Activated CD8-positive, alpha-beta memory T cell treated with anti-CD3 and anti-CD28 coated beads, Interleukin-2, amount 50 U/mL, for 24 hours (primary cell): ENCODE measurements at regions not wholly inside any gene's neighbourhood (a gene's known extent, or its start where the extent isn't known, plus 50 kb on each side); places are given as distances from the start of the nearest gene placed in this dataset.
"Not testable (repeated sequence)": the region's sequence is repeated elsewhere in the genome, so short reads cannot be mapped to it uniquely, and the experiment has no call there.

Experiments used
- DNase-seq: peaks from one replicate; pipeline ENCODE4 v3.0.0-alpha.2; 2020; ENCODE audit errors: extremely low read depth

DNA sequence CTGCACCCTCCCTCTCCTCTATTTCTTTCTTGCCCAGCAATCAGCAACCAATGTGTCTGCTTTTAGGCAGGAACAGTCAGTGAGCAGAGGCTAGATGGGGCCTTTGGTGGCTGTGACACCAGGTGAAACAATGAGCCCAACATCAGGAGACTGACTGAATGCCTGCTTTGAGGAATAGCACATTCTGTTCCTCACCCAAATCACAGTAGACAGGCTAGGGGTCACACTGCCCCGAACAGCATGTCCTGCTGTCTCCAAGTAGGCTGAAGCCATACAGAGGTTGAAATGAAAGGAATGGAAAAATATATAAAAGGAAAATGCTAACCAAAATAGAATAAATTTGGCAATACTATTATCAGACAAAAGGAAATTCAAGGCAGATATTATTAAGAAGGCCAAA is 122.5 kb upstream of the GDNF start:
- no peak for DNase-seq

DNA sequence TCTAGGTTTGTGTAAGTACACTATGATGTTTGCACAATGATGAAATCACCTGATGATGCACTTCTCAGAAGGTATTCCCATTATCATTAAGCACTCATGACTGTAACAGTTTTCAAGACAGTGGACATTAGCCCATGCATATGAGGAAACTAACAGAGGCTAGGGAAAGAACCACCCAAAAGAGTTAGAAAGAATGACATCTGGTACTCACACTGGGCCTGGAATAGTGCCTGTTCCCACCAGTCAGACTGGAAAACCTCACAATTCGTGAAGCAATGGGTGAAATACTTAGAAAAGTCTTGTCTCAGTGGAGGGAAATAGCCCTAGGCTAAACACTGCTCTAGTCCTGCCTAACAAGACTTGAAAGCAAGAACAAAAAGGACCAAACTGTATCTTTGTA is 117.4 kb upstream of the GDNF start:
- no peak for DNase-seq

DNA sequence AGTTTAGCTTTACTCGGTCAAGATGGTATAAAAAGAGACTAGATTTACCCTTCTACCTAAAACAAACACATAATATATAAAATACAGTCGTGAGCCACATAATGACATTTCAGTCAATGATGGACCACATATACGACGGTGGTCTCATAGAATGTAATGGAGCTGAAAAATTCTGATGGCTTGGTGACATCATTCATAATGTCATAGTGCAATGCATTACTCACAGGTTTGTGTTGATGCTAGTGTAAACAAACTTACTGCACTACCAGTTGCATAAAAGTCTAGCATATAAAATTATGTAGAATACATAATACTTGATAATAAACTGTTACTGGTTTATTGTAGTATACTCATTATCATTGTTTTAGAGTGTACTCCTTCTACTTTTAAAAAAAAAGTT is 115.9 kb upstream of the GDNF start:
- no peak for DNase-seq

DNA sequence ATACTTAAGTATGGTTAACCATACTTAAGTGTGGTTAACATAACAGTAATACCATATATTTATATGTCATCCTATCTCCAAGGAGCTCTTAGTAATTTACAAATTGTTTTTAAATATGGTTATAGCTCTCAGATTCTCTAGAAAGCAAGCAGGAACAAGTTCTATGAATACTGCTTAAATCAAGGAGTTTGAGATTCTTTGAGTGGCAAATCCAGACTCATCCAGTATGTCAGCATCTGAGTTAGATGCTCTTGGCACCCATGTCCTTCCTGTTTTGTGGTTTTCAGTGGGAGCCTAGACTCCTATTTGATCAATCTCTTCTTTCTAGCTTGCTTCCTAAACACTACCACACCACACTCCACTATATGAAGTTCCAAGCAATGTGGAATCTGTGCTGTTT is 114.7 kb upstream of the GDNF start:
- DNase-seq: no peak

DNA sequence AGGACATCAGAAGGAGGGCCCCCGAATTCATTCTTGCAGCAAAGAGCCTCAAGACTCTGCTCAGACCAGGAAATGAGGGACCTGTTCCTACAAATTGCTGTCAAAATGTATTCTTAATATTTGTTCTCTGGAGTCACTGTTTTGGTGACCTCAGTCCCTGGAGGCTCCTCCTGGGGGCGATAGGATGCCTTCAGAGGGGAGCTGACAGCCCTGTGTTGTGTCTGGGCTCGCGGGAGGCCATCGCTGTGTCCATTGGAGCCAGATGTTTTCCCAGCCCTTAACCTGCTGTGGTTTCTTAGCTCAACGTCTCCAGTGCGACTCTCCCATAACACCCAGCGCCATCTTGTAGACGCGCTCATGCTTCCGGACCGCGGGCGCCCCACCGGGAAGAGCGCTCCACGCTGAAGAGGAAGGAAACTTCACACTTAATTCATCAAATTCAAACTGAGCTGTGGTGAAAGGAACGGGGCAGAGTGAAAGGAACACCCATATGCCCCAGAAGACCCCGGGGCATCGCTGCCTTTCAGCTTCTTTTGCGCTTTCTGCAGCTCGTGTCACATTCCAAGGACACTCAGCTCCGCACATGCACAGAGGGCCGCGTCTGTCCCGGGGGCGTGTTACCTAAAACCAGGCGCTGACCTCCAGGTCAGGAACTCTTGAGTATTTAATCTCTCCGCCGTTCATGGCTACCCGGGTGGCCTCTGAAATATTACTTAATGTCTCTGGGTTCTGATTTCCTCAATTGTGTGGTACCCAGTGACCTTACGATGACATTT is 112.3 kb upstream of the GDNF start:
- DNase-seq: no peak

DNA sequence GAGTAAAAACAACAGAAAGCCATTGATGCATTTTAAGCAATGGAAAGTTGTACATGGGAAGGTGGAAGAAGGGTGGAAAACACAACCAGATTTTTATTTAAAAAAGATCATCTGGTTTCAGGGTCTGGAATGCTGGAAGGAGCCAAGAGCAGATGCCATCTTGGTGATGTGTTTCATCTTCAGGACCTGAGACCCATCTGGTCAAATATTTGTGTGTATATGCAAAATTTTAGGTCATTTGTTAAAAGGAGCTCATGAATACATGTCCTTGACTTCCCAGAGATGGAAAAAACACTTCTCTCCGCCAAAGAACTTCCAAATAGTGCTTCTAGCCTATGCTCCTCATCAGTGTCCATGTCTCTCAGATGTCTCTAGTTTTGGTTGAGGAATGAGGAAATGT is 110.6 kb upstream of the GDNF start:
- no peak for DNase-seq

DNA sequence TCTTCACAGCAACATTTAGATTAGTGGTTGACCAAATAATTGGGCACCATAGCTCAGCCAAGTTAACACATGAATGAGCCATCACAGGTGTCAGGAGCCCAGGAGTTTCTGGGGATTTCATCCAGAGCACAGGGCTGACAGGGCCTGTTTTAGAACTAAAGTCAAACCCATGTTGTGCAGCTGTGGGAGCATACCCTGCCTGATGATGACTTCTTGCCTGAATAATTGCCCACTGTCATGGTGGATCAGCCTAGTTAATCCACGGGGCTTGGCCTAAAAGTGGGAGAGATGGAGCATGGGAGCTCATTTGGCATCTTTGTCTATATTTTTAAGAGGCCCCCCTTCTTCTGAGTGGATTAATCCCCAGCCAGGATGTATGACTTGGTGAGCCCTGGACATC is 105.6 kb upstream of the GDNF start:
- DNase-seq: no peak

DNA sequence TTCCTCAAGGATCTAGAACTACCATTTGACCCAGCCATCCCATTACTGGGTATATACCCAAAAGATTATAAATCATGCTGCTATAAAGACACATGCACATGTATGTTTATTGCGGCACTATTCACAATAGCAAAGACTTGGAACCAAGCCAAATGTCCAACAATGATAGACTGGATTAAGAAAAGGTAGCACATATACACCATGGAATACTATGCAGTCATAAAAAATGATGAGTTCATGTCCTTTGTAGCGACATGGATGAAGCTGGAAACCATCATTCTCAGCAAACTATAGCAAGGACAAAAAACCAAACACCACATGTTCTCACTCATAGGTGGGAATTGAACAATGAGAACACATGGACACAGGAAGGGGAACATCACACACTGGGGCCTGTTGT is 103.3 kb upstream of the GDNF start:
- DNase-seq: not testable (repeated sequence)

DNA sequence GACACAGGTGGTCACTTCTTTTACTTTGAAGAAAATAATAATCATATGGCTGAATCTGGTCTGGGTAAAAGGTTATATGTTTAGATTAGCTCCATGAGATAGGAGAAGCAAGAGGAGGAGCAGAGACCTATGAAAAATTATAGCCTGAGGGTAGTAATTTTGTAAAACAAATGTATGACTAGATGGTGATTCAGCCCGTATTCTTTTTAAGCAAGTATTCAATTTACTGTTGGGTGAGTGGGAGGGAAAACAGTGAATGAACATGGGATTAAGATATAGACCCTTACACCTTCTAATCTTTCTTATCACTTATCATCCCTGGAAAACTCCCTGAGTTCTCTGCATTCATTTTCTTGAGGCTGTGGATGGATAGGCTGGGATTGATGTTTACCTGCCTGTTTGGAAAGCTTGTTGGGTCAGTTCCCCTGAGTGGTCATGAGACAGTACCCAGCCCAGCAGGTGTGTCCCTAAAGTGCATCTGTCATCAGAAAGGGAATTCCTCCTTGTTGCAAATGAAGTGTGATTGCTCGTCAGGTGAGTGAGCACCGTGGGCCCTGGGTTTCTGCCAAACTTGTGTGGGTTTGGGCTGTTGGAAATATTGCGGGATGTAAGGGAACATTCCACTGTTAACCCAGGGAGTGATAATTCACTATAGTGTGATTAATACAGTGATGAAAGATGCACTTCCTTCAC is 101.2 kb upstream of the GDNF start:
- DNase-seq: no peak

DNA sequence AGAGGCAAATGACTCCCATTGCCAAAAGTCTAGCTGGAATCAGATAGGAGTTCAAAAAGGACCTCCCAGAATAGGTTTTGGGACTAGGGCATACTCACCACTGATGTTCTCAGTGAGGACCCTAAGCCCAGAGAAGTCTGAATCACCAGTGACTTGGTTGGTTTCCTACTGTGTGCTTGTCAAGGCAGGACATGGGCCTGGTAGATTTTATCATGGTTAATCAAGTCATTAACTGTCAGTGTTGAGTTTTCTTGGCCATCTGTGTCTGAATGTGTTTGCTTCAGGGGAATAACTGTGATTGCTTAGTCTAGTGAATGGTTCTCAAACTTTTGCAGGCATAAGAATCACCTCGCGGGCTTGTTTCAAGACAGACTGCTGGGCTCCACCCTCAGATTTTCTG is 99.0 kb upstream of the GDNF start:
- DNase-seq: no peak

DNA sequence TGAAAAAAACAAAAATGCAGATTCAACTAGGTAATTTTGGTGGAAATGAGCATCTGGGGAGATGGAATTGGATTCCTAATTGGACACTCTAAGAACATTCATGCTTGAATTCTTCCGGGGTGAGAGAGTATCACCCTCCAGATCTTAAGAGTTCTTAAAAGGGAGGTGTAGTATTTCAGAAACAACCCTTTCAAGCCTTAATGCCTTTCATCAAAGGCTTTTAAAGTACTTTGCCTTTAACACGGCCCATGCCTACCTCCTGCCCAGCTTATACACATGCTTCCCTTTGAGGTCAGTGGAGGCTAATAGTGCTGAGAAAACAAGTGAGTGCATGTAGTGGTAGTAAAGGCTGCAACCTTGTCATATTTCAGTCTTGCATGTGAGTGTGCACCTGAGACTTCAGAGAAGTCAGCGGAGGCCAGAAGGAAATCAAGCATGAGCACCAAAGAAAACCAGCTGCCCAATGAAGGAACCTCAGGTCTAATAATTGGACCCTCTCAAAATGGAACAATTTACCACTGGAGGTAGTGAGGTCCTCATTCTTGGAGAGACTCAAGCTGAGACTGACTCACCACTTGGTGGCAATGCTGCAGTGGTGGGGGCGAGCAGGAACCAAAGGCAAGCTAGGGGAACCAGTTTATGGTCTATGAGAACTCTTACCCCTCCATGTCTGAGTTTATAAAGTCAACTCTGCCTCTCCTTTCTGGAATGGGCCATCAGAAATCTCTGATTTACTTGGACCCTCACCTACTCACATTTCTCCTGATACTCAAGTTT is 98.4 kb upstream of the GDNF start:
- no peak for DNase-seq

DNA sequence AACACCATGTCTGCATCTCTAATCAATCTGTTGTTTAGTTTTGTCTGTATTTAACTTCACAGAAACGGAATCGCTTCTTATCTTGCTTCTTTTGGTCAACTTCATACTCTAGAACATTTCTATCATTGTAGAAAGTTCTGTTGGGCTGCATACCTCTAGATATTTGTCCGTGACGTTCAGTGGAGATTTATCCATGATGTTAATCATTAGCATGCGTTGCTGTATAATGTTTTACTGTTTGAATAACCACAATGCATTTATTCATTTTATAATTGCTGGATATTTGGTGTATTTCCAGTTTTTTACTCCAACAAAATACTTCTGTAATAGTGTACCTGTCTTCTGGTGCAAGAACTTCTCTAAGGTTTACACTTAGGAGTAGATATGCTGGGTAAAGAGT is 96.2 kb upstream of the GDNF start:
- DNase-seq: no peak

DNA sequence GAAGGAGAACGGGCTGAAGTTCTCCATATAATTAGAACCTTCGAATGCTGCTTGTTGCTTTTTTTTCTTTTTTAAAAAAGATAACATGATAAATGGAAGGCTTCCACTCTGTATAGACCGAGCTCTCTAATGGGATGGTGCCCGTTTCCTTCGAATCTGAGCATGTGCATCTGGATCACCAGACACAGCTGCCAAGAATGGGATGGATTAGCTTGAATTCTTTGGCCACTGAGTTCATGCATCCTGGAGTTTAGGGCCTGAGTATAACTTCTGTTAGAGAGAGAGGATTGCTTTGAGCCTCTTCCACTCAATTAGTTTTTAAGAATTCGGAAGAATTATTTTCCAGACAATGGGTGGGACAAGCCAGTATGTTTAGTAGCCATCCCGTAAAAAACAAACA is 93.7 kb upstream of the GDNF start:
- no peak for DNase-seq

DNA sequence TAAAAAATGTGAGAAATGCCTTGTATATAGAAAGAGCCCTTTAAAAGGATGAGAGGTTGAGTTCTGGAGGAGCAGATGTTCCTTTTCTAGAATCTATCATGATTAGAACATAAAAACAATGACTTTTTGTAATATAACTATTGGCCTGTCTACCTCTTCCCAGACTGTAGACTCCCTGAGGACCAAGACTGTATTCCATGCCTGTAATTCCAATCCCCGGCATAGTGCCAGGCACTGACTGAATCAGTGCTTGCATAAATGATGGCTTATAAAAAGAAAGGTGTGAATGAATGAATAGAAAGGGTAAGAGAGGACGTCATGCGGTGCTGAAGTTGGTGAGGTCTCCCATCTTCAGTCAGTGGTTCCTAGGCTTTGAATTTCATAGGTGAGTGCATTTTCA is 92.6 kb upstream of the GDNF start:
- DNase-seq: no peak

DNA sequence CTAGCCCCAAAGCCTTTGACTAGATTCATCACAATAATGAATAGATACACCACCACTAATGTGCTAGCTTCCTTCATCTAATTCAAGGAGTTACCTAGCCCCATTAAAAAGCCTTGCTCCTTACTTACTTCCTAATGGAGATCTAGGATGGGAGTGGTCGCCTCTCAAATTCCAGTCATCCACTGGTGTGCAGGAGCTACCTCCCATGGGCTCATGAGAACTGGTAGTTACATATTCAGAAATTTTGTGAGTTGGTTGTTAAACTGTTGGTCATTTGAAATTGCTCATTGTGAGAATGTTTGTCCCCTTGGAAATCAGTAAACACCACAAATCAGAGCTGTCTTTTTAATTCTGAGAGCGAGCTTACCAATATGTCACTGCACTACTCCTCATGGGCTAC is 91.7 kb upstream of the GDNF start:
- DNase-seq: no peak

DNA sequence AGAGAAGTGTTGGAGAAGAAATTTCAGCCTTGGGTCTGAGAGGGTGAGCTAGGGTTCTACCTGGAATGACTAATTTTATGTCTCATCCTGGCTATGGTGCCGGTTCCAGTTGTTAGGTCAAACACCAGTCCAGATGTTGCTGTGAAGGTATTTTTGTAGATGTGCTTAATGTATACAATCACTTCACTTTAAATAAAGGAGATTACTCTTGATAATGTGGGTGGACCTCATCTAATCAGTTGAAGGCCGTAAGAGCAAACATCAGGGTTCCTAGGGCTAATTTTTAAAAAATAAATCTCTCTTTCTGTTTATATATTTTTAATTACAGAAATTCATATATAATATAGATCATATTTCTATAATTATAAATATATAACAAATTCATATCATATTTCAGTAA is 90.5 kb upstream of the GDNF start:
- DNase-seq: no peak

DNA sequence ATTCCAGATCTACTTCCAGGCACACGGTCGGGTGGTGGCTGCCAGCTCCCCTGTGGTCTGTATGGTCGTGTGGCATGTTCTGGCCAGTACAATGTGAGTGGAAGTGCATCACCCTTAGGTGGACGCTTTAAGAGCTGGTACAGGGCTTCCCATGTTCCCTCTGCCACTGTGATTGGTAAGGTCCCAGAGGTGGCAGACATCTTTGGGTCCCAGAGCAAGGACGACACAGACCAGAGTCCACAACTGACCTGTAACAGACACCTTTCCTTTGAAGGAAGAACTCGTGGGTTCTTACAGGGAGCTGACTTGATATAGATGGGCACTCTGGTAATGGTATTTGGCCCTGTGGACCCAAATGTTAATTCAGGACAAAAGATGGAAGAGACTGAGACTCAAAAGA is 90.0 kb upstream of the GDNF start:
- no peak for DNase-seq

DNA sequence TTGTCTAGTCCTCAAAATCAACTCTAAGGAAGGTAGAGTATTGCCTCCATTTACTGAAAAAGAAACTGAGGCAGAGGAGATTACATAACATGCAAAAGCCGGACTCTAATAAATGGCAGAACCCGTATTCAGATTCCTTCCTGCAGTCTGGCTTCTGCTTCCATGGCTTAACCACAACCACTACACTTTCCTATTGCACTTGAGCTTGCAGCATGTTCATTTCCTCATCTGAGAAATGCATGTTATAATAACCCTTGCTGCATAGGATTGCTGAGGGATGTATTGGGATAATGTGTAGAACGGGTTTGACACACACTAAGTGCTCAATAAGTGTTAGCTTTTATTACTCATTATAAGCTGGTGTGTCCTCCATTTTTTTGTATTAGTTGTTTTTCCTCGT is 87.9 kb upstream of the GDNF start:
- DNase-seq: not testable (repeated sequence)

DNA sequence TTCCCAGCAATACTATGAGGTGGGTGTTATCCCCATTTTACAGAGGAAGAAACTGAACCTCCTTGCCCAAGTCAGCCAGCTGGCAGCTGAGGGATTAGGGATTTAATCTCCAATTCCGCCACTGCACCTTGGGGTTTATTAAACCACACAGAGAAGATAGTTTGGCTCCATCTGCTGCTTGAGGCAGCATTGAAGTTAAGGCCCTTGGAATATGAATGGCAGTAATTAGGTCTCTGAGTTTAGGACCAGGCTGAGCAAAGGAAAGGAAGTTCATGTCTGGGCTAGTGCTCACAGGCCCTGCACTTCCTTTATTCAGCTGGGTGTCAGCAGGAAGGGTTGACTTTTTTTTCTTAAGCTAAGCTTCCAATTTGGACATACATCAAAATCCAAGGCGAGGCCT is 86.9 kb upstream of the GDNF start:
- DNase-seq: no peak

DNA sequence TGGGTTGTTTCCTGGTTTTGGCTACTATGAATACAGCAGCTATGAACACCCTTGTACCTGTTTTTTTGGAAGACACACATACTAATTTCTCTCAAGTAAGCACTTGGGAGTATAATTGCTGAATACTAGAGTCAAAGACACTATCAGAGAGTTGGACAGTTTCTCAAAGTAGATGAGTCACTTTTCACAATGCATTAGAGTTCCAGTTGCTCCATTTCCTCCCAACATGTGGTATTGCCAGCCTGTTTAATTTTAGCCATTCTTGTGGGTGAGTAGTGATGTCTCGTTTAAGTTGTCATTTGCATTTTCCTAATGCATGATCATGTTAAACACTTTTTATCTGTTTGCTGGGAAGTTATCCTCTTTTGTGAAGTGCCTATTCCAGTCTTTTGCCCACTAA is 81.6 kb upstream of the GDNF start:
- no peak for DNase-seq

DNA sequence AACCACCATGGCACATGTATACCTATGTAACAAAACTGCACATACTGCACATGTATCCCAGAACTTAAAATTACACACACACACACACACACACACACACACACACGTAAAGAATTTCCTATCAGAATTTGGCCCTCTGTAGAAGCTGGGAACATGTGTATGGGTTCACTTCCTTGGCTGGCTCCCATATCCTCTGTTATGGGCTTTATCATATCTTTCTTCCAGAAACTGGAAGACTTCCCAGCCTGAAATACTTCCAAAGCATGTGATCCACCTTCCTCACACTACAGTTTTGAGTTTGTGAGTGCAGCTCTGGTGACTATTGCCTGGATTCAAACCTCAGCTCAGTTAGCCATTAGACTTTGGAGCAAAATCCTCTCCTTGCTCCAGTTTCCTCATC is 78.6 kb upstream of the GDNF start:
- no peak for DNase-seq

DNA sequence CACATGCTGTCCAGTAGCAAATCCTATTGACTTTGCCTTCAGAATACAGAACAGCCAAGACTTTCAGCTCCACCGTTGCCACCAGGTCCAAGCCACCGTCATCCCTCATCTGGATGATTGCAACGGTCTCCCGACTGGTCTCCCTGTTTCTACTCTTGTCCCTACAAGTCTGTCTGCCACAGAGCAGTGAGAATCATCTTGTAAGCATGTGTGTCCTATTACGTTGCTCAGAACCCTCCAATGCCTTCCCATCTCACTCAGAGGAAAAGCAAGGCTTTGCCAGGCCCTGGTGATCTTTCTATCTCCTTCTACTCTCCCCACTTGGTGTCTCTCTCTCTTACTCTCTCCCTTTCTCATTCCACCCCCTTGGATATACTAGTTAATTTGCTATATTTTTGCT is 76.7 kb upstream of the GDNF start:
- DNase-seq: no peak

DNA sequence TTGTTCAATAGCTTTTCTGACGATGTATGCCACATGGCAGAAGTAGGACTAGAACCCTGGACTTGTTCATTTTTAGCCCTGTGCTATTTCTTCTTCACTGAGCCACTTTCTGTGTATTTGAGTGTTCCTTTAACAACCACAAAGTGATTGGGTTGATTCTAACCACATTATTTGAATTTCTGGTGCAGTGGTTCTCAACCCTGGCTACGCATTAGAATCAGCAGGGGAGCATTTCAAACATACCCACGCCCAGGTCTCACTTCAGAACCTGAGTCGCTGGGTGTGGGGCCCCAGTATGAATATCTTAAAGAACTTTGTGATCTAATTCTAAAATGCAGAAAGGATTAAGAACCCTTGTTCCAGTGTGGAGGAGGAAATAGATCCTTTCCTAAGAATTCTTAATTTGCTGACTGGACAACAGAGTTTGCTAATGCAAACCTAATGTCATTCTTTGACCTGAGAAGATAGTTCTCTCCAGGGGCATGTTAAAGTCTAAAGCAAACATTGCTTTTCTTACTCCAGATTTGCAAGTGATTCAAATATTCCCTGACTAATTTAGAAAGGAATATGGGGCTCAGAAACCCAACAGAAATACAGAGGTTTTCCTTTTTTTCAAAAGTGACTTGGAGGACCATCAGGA is 75.4 kb upstream of the GDNF start:
- no peak for DNase-seq
